HL-60 (cell line): ENCODE measurements at regions not wholly inside any gene's neighbourhood (a gene's known extent, or its start where the extent isn't known, plus 50 kb on each side); places are given as distances from the start of the nearest gene placed in this dataset.

Source experiments
- SPI1 ChIP-seq: IDR thresholded peaks from 2 replicates; pipeline ENCODE4 v1.6.1; 2012; ENCODE audit warnings: low read depth, mild to moderate bottlenecking, borderline replicate concordance
- TF ChIP-seq, protein P1 (sequence below): IDR thresholded peaks from 2 replicates; pipeline ENCODE4 v1.6.1; 2012; ENCODE audit warnings: low read depth; ENCODE audit not compliant: insufficient replicate concordance
- TF ChIP-seq, protein P2 (sequence below): IDR thresholded peaks from one replicate; pipeline ENCODE4 v1.5.1; 2011; ENCODE audit warnings: low read length, control low read depth, inconsistent platforms; ENCODE audit not compliant: insufficient read depth

DNA sequence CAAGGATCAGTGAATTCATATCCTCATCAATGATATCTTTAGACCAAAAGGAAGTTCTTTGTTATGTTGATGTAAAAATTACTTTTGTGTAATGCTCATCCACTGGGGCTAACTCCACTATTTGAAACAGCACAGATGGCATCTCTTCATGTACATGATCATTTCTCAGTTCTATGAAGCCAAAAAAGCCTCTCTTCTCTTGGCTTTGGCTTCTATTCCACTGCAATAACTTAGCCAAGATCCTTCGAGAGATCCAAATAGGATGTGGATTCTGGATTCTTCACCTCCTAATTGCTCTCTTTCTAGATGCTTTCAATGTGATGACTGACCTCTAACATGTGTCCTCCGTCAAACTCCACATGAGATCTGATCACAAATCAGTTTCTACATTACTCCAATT lies 851.2 kb downstream of the GALC start:
- TF ChIP-seq, protein P1, sequence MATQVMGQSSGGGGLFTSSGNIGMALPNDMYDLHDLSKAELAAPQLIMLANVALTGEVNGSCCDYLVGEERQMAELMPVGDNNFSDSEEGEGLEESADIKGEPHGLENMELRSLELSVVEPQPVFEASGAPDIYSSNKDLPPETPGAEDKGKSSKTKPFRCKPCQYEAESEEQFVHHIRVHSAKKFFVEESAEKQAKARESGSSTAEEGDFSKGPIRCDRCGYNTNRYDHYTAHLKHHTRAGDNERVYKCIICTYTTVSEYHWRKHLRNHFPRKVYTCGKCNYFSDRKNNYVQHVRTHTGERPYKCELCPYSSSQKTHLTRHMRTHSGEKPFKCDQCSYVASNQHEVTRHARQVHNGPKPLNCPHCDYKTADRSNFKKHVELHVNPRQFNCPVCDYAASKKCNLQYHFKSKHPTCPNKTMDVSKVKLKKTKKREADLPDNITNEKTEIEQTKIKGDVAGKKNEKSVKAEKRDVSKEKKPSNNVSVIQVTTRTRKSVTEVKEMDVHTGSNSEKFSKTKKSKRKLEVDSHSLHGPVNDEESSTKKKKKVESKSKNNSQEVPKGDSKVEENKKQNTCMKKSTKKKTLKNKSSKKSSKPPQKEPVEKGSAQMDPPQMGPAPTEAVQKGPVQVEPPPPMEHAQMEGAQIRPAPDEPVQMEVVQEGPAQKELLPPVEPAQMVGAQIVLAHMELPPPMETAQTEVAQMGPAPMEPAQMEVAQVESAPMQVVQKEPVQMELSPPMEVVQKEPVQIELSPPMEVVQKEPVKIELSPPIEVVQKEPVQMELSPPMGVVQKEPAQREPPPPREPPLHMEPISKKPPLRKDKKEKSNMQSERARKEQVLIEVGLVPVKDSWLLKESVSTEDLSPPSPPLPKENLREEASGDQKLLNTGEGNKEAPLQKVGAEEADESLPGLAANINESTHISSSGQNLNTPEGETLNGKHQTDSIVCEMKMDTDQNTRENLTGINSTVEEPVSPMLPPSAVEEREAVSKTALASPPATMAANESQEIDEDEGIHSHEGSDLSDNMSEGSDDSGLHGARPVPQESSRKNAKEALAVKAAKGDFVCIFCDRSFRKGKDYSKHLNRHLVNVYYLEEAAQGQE, result no peak
- TF ChIP-seq, protein P2, sequence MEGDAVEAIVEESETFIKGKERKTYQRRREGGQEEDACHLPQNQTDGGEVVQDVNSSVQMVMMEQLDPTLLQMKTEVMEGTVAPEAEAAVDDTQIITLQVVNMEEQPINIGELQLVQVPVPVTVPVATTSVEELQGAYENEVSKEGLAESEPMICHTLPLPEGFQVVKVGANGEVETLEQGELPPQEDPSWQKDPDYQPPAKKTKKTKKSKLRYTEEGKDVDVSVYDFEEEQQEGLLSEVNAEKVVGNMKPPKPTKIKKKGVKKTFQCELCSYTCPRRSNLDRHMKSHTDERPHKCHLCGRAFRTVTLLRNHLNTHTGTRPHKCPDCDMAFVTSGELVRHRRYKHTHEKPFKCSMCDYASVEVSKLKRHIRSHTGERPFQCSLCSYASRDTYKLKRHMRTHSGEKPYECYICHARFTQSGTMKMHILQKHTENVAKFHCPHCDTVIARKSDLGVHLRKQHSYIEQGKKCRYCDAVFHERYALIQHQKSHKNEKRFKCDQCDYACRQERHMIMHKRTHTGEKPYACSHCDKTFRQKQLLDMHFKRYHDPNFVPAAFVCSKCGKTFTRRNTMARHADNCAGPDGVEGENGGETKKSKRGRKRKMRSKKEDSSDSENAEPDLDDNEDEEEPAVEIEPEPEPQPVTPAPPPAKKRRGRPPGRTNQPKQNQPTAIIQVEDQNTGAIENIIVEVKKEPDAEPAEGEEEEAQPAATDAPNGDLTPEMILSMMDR, result no peak
- no peak for TF ChIP-seq SPI1
